ENCODE measurements at regions not wholly inside any gene's neighbourhood (a gene's known extent, or its start where the extent isn't known, plus 50 kb on each side); places are given as distances from the start of the nearest gene placed in this dataset.

- no peak for TF ChIP-seq POLR2AphosphoS5 (IDR thresholded peaks at IDR 0.05; ENCODE audit: low read depth, low read length)
- no peak for TF ChIP-seq PAX5 (IDR thresholded peaks at IDR 0.05; ENCODE audit: insufficient read depth, low read length, severe bottlenecking)
- no peak for TF ChIP-seq POLR2A (IDR thresholded peaks at IDR 0.05; ENCODE audit: low read depth, low read length)
These were observed 340.1 kb upstream of the PLXNA2 start for GRCh38 chr1:208584167-208584755.

Data from GM12891 (cell line).